ENCODE measurements at regions not wholly inside any gene's neighbourhood (a gene's known extent, or its start where the extent isn't known, plus 50 kb on each side); places are given as distances from the start of the nearest gene placed in this dataset.

DNA sequence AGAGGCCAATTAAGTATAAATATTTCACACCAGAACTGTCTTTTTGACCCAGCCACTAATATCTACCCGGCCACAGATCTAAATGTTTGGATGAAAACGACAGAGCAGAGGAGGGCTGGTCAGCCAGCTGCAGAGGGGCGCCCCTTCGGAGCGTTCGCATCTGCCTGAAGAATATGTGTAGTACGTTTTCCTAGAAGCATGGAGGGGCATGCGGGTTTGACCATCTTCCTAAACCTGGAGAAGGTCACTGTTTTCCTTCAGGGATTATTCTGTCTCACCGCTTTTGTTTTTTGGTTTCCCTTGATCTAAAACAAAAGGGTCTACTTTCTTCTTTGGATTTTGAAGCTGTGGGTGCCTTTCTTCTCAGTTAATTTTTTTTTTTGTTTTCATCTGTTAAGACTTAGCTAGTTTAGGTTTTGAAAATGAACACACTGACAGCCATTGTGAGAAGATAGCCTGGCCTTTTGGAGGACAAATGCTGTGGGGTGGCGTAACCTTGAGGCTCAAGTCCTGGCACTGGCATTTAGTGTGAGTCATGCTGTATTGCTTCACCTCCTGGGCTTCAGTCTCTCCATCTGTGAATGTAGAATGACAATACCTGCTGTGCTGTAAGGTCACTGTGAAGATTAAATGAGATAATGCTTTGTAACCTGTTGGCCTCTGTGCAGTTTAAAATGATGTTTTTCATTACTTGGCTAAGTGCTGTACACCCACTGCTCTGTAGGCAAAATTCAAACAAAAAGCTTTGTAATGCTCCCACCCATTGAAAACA, 74.1 kb upstream of the IRF2BP2 start (continued):
- TF ChIP-seq RXRA (CRISPR knock-in tag; IDR thresholded peaks at IDR 0.05) (peak; percentile 78; the same call in 1 of the 2 replicates), NR1H2 (CRISPR knock-in tag; IDR thresholded peaks at IDR 0.05; ENCODE audit: borderline replicate concordance, low read depth) (no peak), SP5 (CRISPR knock-in tag; IDR thresholded peaks at IDR 0.05; ENCODE audit: borderline replicate concordance, low read depth) (peak; percentile 62; the same call in 1 of the 2 replicates), PCBP2 (optimal IDR thresholded peaks at IDR 0.05; ENCODE audit: low read depth, low read length, poor library complexity, severe bottlenecking) (no peak), MAFK (conservative IDR thresholded peaks at IDR 0.05 in 1 of 2, IDR thresholded peaks at IDR 0.05 in 1 of 2; ENCODE audit: low read length in 2 of 2) (no peak), SNRNP70 (IDR thresholded peaks at IDR 0.05; ENCODE audit: low read depth, low read length) (no peak), KLF16 (CRISPR knock-in tag; IDR thresholded peaks at IDR 0.05) (peak in 1 of 2 experiments; percentile 90; a peak in 2 of 4 replicates), TGIF2 (CRISPR knock-in tag; IDR thresholded peaks at IDR 0.05) (0 out of 2 replicates have a peak, but pooled peaks have one; percentile 58), ZNF780A (CRISPR knock-in tag; IDR thresholded peaks at IDR 0.05) (no peak), KDM2A (CRISPR knock-in tag; IDR thresholded peaks at IDR 0.05; ENCODE audit: borderline replicate concordance, low read depth) (peak; percentile 61; the same call in 1 of the 2 replicates), ATM (IDR thresholded peaks at IDR 0.05; ENCODE audit: borderline replicate concordance) (no peak)
- TF ChIP-seq, protein P1, sequence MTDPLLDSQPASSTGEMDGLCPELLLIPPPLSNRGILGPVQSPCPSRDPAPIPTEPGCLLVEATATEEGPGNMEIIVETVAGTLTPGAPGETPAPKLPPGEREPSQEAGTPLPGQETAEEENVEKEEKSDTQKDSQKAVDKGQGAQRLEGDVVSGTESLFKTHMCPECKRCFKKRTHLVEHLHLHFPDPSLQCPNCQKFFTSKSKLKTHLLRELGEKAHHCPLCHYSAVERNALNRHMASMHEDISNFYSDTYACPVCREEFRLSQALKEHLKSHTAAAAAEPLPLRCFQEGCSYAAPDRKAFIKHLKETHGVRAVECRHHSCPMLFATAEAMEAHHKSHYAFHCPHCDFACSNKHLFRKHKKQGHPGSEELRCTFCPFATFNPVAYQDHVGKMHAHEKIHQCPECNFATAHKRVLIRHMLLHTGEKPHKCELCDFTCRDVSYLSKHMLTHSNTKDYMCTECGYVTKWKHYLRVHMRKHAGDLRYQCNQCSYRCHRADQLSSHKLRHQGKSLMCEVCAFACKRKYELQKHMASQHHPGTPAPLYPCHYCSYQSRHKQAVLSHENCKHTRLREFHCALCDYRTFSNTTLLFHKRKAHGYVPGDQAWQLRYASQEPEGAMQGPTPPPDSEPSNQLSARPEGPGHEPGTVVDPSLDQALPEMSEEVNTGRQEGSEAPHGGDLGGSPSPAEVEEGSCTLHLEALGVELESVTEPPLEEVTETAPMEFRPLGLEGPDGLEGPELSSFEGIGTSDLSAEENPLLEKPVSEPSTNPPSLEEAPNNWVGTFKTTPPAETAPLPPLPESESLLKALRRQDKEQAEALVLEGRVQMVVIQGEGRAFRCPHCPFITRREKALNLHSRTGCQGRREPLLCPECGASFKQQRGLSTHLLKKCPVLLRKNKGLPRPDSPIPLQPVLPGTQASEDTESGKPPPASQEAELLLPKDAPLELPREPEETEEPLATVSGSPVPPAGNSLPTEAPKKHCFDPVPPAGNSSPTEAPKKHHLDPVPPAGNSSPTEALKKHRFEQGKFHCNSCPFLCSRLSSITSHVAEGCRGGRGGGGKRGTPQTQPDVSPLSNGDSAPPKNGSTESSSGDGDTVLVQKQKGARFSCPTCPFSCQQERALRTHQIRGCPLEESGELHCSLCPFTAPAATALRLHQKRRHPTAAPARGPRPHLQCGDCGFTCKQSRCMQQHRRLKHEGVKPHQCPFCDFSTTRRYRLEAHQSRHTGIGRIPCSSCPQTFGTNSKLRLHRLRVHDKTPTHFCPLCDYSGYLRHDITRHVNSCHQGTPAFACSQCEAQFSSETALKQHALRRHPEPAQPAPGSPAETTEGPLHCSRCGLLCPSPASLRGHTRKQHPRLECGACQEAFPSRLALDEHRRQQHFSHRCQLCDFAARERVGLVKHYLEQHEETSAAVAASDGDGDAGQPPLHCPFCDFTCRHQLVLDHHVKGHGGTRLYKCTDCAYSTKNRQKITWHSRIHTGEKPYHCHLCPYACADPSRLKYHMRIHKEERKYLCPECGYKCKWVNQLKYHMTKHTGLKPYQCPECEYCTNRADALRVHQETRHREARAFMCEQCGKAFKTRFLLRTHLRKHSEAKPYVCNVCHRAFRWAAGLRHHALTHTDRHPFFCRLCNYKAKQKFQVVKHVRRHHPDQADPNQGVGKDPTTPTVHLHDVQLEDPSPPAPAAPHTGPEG (CRISPR knock-in tag; IDR thresholded peaks at IDR 0.05), result no peak
- TF ChIP-seq, protein P2, sequence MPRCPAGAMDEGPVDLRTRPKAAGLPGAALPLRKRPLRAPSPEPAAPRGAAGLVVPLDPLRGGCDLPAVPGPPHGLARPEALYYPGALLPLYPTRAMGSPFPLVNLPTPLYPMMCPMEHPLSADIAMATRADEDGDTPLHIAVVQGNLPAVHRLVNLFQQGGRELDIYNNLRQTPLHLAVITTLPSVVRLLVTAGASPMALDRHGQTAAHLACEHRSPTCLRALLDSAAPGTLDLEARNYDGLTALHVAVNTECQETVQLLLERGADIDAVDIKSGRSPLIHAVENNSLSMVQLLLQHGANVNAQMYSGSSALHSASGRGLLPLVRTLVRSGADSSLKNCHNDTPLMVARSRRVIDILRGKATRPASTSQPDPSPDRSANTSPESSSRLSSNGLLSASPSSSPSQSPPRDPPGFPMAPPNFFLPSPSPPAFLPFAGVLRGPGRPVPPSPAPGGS (CRISPR knock-in tag; IDR thresholded peaks at IDR 0.05), result no peak
- TF ChIP-seq, protein P3, sequence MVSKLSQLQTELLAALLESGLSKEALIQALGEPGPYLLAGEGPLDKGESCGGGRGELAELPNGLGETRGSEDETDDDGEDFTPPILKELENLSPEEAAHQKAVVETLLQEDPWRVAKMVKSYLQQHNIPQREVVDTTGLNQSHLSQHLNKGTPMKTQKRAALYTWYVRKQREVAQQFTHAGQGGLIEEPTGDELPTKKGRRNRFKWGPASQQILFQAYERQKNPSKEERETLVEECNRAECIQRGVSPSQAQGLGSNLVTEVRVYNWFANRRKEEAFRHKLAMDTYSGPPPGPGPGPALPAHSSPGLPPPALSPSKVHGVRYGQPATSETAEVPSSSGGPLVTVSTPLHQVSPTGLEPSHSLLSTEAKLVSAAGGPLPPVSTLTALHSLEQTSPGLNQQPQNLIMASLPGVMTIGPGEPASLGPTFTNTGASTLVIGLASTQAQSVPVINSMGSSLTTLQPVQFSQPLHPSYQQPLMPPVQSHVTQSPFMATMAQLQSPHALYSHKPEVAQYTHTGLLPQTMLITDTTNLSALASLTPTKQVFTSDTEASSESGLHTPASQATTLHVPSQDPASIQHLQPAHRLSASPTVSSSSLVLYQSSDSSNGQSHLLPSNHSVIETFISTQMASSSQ (IDR thresholded peaks at IDR 0.05; ENCODE audit: low read depth), result peak; percentile 70
- TF ChIP-seq, protein P3 (CRISPR knock-in tag; IDR thresholded peaks at IDR 0.05; ENCODE audit: borderline replicate concordance), result peak; percentile 92; the same call in 1 of the 2 replicates
